Parathyroid adenoma (tissue), 2 donors: ENCODE measurements at regions not wholly inside any gene's neighbourhood (a gene's known extent, or its start where the extent isn't known, plus 50 kb on each side); places are given as distances from the start of the nearest gene placed in this dataset.

Experiments
- H2AFZ ChIP-seq: fragments of 300-600 bp; sonication (generic); one replicate; pipeline ENCODE4 v1.7.0; 2017; ENCODE audit warnings: antibody characterized with exemption, mild to moderate bottlenecking
- H3K27ac ChIP-seq: fragments of 300-600 bp; sonication (generic); one replicate; pipeline ENCODE4 v1.7.0; 2017
- H3K27me3 ChIP-seq: fragments of 300-600 bp; sonication (generic); one replicate; pipeline ENCODE4 v1.7.0; 2017; ENCODE audit warnings: low read length; ENCODE audit not compliant: control insufficient read depth, insufficient read depth
- H3K36me3 ChIP-seq: fragments of 300-600 bp; sonication (generic); one replicate; pipeline ENCODE4 v1.7.0; 2017; ENCODE audit warnings: low read length; ENCODE audit not compliant: control insufficient read depth, insufficient read depth
- H3K4me1 ChIP-seq: fragments of 300-600 bp; sonication (generic); one replicate; pipeline ENCODE4 v1.7.0; 2017; ENCODE audit warnings: control low read depth
- H3K4me2 ChIP-seq: fragments of 300-600 bp; sonication (generic); one replicate; pipeline ENCODE4 v1.7.0; 2017; ENCODE audit warnings: low read length
- H3K4me3 ChIP-seq: fragments of 300-600 bp; sonication (generic); one replicate; pipeline ENCODE4 v1.7.0; 2017; ENCODE audit warnings: low read depth, low read length
- H3K79me2 ChIP-seq: fragments of 300-600 bp; sonication (generic); one replicate; pipeline ENCODE4 v1.7.0; 2017; ENCODE audit warnings: control low read depth
- H3K9ac ChIP-seq: fragments of 300-600 bp; sonication (generic); one replicate; pipeline ENCODE4 v1.7.0; 2017; ENCODE audit warnings: mild to moderate bottlenecking
- H3K9me3 ChIP-seq: fragments of 300-600 bp; sonication (generic); one replicate; pipeline ENCODE4 v1.7.0; 2017; ENCODE audit warnings: low read length; ENCODE audit not compliant: control insufficient read depth
- CTCF ChIP-seq: fragments of 300-600 bp; sonication (generic); IDR thresholded peaks from one replicate; pipeline ENCODE4 v1.7.0; 2017; ENCODE audit warnings: antibody characterized with exemption, mild to moderate bottlenecking
- donor health status: primary hyperparathyroidism.

GRCh38 chr12:42744539-42745182 lies 155.1 kb upstream of the PRICKLE1 start:
- no peak overlapping the region for H3K4me3 ChIP-seq
- H3K36me3 ChIP-seq, result no peaks in the 10 kb centered on the region
- no peaks in the 10 kb centered on the region for H3K79me2 ChIP-seq
- H2AFZ ChIP-seq, result no peak overlapping the region
- no peak overlapping the region for H3K9ac ChIP-seq
- no peak for TF ChIP-seq CTCF
- no peak overlapping the region for H3K4me2 ChIP-seq
- H3K27me3 ChIP-seq, result no peaks in the 10 kb centered on the region
- H3K4me1 ChIP-seq, result no peaks in the 10 kb centered on the region
- H3K9me3 ChIP-seq, result no peaks in the 10 kb centered on the region
- no peak overlapping the region for H3K27ac ChIP-seq

GRCh38 chr12:42742716-42743115 lies 153.2 kb upstream of the PRICKLE1 start:
- H3K79me2 ChIP-seq, result no peaks in the 10 kb centered on the region
- no peak overlapping the region for H3K4me3 ChIP-seq
- TF ChIP-seq CTCF, result no peak
- H3K4me2 ChIP-seq, result no peak overlapping the region
- H3K36me3 ChIP-seq, result no peaks in the 10 kb centered on the region
- H2AFZ ChIP-seq, result no peak overlapping the region
- no peaks in the 10 kb centered on the region for H3K27me3 ChIP-seq
- H3K9ac ChIP-seq, result no peak overlapping the region
- no peaks in the 10 kb centered on the region for H3K4me1 ChIP-seq
- H3K9me3 ChIP-seq, result no peaks in the 10 kb centered on the region
- H3K27ac ChIP-seq, result no peak overlapping the region

GRCh38 chr12:42741771-42742510 lies 152.4 kb upstream of the PRICKLE1 start:
- H3K27me3 ChIP-seq, result no peaks in the 10 kb centered on the region
- H3K9me3 ChIP-seq, result no peaks in the 10 kb centered on the region
- no peak for TF ChIP-seq CTCF
- H3K36me3 ChIP-seq, result no peaks in the 10 kb centered on the region
- no peaks in the 10 kb centered on the region for H3K79me2 ChIP-seq
- no peak overlapping the region for H2AFZ ChIP-seq
- H3K9ac ChIP-seq, result no peak overlapping the region
- no peak overlapping the region for H3K4me2 ChIP-seq
- H3K4me3 ChIP-seq, result no peak overlapping the region
- no peaks in the 10 kb centered on the region for H3K4me1 ChIP-seq
- no peak overlapping the region for H3K27ac ChIP-seq

- no peak overlapping the region for H2AFZ ChIP-seq
- H3K79me2 ChIP-seq, result no peaks in the 10 kb centered on the region
- H3K4me2 ChIP-seq, result no peak overlapping the region
- TF ChIP-seq CTCF, result no peak
- H3K36me3 ChIP-seq, result no peaks in the 10 kb centered on the region
- no peak overlapping the region for H3K4me3 ChIP-seq
- H3K4me1 ChIP-seq, result no peaks in the 10 kb centered on the region
- H3K9me3 ChIP-seq, result no peaks in the 10 kb centered on the region
- no peak overlapping the region for H3K9ac ChIP-seq
- H3K27ac ChIP-seq, result no peak overlapping the region
- no peaks in the 10 kb centered on the region for H3K27me3 ChIP-seq
Observed at GRCh38 chr12:42741091-42741490, 151.5 kb upstream of the PRICKLE1 start.

GRCh38 chr12:42737398-42737797 lies 147.9 kb upstream of the PRICKLE1 start:
- Histone ChIP-seq H2AFZ (no peak overlapping the region), H3K4me2 (no peak overlapping the region), H3K4me3 (no peak overlapping the region), H3K9ac (no peak overlapping the region), H3K27me3 (no peaks in the 10 kb centered on the region), H3K36me3 (no peaks in the 10 kb centered on the region), H3K27ac (no peak overlapping the region), H3K79me2 (no peaks in the 10 kb centered on the region), H3K9me3 (no peaks in the 10 kb centered on the region), H3K4me1 (no peaks in the 10 kb centered on the region)
- no peak for TF ChIP-seq CTCF
